HG02798 (cell line): ENCODE measurements at regions not wholly inside any gene's neighbourhood (a gene's known extent, or its start where the extent isn't known, plus 50 kb on each side); places are given as distances from the start of the nearest gene placed in this dataset.
"Not testable (repeated sequence)": the region's sequence is repeated elsewhere in the genome, so short reads cannot be mapped to it uniquely, and the experiment has no call there.

ENCODE experiments used
- ATAC-seq: cut with Tn5 transposase; IDR thresholded peaks from one replicate; pipeline ENCODE4 v1.9.1; 2021; ENCODE audit warnings: mild to moderate bottlenecking; ENCODE audit not compliant: unreplicated experiment, poor library complexity

DNA sequence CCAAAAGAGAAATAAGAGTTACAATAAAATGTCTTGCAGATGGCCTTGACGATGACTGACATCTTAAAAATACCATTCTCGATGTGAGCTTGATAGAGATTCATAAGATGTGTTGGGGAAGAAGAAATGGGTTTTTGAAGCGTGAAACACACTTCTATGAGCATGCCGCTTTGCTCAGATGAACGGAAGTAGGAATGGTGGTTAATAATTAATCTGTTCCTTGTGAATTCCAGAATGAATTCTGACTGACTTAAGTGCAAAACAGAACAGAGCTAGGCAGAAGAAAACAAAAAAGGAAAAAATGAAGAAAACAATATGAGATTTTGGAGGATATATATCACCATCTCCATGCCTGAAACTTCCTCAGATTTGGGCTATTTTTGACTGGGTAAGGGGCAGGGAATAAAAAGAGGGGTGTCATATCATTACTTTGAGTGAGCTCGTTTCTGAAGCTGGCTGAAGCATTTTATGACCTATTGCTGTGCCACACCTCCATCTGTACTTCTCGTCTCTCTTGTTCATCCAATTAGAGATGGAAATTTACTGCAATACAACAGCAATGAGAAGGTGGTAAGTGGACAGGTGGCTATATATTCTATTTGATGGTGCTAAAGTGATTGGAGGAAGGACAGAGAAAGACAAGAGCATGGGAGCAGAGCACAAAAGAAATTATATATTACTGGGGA is 1152.0 kb upstream of the CDH8 start:
- ATAC-seq, result no peak

DNA sequence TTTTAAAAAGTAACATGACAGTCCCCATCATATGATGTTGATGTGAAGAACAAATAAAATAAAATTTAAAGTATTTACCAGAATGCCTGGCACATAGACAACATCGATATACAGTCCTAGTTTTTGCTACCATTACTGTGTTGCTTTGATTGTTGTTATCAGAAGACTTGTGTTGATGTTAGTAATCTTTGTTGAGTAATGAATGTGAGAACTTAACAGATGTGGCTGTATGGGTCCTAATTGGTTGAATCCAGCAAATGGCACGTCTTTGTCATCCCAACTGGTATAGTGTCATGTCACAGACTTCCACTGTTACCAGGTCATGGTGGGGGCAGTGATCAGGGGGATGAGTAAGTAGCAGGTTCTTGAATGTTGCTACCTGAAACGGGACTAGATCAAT is 1151.4 kb upstream of the CDH8 start:
- ATAC-seq, result no peak

DNA sequence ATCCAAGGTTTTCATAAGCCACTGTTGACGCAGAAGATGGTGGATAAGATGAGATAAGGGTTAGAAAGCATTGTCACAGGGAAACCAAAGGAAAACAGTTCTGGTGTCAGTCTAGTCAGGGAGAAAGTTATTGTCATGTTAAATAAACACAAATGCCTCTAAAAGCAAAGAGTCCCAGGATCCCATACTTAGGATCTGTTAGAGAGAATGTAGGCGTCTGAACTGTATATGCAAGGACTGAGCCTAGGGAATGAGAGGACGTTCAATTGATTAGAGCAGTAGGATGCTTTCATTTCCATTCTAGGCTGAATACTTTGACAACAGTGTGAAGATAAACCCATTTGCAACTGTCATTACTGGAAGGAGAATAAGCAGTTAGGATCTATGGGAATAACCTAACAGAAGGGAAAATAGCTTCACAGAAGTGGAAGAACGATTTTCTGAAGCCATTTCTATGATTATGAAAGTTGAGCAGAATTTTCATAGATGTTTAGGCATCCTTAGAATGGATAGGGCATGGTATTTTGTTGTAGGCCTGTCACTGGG is 1149.1 kb upstream of the CDH8 start:
- ATAC-seq, result no peak

DNA sequence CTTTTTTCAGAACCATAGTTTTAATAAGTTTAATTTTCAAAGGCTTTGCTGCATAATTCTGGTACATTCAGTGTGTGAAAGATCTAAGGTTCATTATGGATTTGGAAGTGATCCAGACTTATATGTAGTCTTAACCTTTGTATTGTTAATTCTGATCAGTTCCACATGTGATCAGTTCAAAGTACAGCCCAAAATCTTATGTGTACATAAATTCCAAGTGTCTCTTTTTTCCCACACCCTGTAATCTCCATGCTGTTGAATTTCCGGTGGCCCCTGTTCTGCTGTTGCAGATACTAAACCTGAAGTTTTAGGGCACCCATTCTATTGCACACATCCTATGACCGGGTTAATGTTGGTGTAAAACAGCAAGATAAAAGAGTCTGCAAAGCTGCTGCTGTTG is 1147.5 kb upstream of the CDH8 start:
- ATAC-seq, result no peak

DNA sequence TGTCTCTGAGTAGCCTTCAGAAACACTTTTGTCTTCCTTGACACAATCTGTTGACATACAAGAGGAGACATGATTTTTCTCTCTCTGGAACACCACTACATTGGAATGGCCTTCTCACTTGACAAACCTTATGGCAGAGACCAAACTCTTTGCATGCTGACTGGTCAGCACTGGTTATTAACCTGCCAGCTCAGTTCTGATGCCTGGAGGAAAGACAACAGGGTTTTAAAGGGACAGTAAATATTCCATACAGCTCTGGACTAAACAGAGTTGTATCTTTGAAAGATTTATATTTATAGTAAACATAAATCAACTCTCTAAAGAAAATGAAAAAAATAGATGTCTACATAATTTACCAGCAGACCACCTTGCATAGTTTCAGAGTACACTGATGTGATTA is 1139.1 kb upstream of the CDH8 start:
- no peak for ATAC-seq

DNA sequence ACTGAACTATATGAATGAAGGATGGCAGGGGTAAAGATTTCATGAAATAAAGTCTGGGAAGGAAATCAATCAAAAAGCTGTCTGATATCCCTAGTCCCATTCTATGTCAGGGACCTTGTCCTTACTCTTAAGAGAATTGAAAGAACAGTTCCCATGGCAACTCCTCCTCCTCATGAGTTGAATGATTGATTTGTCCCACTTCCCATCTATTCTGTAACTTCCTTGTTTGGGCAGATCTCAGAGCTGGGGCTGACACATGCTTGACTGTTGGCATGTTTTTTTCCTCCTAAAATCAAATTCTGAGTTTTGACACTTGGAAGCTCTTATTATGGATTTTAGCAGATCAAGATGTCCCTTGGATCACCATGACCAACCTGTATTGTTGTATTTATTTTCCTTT is 1138.6 kb upstream of the CDH8 start:
- ATAC-seq, result no peak

DNA sequence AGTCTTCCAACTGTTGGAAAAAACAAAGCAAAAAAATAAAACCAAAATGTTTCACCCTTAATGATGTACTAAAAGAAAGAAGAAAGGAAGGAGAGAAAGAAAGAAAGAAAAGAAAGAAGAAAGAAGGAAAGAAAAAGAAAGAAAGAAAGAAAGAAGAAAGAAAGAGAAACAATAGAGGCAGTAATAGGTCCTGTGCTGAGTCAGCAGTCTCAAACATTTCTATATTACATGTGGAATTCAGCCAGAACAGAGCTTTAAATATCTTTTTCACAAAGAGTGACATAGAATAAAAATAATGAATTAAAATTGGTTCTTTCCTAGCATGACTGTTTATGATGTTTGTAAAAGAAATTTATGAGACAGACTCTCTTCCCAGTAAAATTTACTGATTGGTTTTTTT is 1135.3 kb upstream of the CDH8 start:
- ATAC-seq, result no peak

DNA sequence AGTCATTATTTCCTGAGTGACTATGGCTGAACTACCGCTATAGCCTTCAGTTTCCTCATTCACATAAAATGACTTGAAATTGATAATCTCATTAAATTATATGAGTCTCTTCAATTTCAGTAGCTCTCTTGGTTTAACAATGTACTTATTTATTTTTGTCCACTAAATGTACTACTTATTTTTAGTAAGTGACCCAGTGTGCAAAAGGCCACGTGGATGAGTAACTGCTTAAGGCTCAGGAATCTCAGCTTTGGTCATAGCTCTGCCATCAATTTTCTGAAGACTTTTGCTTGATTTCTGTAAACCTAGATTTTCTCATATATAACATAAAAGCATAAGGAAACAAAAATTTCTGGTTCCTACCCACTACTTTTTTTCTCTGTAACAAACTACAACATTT is 1132.9 kb upstream of the CDH8 start:
- ATAC-seq, result no peak

DNA sequence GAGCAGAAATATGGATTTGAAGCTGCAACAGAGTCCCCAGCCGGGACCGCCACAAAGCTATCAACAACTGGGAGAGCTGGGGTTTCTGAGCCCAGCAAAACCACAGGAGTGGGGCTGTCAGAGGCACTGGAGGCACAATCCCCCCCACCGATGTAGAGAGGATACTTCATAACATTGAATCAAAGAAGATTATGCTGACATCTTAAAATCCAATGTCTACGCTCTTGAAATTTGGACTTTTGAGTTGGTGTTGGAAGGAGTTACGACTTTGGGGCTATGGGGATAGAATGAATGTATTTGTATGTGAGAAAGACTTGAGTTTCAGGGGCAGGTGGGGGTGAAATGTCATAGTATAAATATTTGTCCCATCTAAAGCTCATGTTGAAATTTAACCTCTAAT is 1121.6 kb upstream of the CDH8 start:
- no peak for ATAC-seq

DNA sequence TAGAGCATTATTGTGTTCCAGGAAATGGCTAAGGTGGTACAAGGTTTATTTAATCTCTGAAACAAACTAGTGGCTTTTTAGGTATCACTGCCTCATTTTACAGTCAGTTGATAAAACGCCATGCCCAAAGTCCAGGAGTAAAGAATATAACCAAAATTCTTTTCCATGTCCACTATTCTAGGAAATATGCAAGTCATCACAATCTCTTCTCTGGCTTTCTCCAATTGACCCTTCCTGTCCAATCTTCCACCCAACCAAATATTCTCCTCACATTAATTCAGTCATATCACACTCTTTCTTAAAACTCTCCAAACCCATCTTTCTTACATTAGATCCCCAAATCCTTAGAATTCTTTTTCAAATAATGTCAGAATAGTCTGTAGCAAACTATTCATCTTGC is 1110.0 kb upstream of the CDH8 start:
- ATAC-seq, result no peak

DNA sequence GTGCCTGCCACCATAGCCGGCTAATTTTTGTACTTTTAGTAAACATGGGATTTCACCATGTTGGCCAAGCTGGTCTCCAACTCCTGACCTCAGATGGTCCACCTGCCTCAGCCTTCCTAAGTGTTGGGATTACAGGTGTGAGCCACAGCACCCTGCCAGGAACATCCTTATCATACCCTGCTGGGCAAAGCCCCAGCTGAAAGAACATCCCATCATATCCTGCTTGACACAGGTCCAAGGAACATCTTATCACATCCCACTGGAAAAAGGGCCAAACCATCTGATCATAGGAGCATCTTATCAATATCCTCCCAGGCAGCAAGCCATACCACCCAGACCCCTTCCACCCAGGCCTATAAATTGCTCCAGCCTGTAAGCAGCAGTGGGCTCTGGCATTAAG is 1109.2 kb upstream of the CDH8 start:
- ATAC-seq, result no peak

DNA sequence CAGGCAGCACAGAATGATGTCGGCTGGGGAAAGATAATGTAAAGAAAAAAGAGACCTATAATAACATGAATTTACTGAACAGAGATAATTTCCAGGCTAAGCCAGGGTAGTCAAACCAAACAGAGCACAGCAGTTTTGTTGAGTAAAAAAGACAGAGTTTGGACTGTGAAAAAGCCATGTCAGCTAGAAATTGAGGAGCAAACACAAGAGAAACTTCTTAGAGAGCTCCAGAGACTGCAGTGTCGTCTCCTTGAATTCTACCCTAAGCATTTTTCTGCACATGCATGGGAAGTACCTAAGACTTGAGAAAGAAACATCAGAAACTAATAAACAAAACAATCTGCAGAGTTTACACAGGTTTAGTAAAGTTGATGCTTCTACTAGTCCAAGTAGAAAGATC is 1098.8 kb upstream of the CDH8 start:
- no peak for ATAC-seq

DNA sequence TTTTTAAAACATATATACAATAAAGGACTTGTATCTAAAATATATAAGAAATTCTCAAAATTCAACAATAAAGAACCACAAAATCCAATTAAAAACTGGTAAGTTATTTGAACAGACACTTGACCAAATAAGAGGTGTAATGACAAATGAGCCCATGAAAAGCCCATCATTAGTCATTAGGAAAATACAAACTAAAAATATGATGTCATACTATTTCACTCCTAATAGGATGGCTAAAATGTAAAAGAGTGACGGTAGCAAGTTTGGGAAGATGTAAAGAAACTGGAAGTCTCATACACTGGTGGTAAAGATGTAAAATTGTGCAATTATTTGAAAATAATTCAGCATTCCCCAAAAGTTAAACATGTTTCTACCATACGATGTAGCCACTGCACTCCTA is 1095.3 kb upstream of the CDH8 start:
- ATAC-seq, result no peak

DNA sequence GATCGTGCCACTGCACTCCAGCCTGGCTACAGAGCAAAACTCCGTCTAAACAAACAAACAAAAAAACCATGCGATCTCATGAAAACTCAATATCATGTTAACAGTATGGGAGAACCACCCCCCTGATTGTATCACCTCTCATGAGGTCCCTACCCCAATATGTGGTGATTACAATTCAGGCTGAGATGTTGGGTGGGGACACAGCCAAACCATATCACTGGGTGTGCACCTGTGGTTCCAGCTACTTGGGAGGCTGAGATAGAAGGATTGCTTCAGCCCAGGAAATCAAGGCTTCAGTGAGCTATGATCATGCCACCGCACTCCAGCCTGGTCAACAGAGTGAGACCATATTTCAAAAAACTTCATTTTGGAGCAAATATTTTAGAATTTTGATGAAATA is 1094.7 kb upstream of the CDH8 start:
- no peak for ATAC-seq

DNA sequence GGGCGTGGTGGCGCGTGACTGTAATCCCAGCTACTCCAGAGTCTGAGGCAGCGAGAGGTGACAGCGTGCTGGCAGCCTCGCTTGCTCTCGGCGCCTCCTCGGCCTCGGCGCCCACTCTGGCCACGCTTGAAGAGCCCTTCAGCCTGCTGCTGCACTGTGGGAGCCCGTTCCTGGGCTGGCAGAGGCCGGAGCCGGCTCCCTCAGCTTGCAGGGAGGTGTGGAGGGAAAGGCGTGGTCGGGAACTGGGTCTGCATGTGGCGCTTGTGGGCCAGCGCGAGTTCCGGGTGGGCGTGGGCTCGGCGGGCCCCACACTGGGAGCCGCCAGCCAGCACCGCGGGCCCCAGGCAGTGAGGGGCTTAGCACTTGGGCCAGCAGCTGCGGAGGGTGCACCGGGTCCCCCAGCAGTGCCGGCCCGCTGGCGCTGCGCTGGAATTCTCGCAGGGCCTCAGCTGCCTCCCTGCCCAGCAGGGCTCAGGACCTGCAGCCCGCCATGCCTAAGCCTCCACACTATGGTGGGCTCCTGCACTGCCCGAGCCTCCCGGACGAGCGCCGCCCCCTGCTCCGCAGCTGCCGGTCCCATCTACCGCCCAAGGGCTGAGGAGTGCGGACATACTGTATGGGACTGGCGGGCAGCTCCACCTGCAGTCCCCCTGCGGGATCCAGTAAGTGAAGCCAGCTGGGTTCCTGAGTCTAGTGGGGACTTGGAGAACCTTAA is 1093.3 kb upstream of the CDH8 start:
- no peak for ATAC-seq

DNA sequence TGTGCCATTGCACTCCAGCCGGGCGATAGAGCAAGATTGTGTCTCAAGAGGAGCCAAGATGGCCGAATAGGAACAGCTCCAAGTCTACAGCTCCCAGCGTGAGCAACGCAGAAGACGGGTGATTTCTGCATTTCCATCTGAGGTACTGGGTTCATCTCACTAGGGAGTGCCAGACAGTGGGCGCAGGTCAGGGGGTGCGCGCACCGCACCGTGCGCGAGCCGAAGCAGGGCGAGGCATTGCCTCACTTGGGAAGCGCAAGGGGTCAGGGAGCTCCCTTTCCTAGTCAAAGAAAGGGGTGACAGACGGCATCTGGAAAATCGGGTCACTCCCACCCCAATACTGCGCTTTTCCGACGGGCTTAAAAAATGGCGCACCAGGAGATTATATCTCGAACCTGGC is 1083.7 kb upstream of the CDH8 start:
- not testable (repeated sequence) for ATAC-seq

DNA sequence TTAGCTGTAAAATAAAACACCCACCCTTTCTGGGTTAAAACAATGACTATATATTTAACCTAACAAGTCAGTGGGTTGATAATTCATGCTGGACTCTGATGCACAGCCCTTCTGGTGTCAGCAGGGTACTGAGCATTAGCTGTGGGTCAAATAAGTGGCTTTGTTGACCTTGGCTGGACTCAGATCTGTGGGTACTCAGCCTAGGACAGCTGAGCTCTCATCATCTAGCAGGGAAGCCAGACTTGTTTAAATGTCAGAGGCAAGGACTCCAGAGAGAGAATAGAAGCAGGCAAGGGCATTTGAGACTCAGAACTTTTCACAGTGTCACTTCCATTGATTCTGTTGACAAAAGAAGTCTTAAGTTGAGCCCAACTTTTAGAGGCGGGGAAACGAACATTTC is 1063.8 kb upstream of the CDH8 start:
- ATAC-seq, result no peak

DNA sequence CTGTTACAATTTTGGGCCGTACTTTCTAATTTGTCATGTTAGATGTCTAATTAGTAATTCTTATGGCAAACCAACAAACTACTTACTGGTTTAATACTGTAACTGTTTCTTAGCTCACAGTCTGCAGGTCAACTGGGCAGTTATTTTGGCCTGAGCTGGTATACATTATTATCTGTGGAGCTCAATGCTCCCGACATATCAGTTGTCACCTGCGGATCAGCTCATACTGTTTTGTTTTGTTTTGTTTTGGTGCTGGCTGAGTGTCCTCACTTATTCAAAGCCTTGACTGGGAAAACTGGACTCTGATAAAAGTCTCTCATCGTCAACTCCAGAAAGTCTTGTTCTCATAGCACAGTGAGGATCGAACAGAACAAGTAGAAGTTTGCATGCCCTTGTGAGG is 1060.6 kb upstream of the CDH8 start:
- no peak for ATAC-seq

DNA sequence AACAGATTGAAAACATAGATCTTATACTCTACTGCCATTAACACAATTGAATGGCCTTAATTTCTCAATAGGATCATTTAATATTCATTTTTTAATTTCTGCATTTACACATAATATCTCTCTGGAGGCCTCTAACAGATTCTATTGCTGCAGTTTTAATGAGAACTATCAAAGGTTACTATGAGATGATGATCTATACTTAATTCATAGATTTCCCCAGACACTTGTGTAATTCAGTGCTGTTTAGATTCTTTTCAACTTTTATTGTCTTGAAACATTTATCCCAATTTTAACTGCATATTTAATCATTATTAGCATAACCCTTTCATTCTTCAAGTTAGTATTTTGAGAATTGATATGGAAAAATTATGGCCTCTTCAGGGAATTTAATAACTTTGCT is 1056.5 kb upstream of the CDH8 start:
- no peak for ATAC-seq

DNA sequence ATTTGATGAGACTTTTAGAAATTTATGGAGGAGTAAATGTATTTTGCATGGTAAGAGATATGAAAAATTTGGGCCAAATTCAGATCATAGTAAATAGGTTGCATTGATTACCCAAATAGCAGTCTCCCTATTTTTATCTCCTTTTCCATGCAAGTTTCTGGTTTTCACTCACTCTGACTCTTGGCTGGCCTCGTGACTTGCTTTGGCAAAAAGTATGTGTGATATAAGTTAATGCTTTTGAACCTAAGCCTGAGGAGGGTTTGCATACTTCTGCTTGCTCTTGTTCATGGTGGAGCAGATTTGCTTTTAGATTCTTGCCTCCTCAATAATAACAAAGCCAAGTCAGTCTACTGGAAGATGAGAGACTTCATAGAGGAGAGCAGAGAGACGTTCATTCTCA is 1045.9 kb upstream of the CDH8 start:
- no peak for ATAC-seq

DNA sequence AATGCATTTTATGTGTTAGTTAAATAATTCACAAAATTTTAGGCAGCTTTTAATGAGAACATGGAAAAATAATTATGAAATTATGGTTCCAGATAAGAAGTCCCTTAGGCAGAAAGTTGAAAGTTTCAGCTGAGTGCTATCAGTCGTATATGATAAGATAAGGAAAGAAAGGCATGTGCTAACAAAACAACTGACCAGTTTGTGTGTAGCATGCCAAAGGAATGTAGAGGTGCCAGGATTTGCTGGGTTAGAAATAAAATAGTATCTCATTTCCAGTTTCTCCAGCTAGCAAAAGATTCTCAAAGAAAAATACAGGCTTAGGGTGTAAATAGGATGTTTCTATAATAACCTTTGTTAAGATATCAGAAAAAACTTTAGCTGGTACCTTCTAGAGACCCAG is 1044.5 kb upstream of the CDH8 start:
- no peak for ATAC-seq

DNA sequence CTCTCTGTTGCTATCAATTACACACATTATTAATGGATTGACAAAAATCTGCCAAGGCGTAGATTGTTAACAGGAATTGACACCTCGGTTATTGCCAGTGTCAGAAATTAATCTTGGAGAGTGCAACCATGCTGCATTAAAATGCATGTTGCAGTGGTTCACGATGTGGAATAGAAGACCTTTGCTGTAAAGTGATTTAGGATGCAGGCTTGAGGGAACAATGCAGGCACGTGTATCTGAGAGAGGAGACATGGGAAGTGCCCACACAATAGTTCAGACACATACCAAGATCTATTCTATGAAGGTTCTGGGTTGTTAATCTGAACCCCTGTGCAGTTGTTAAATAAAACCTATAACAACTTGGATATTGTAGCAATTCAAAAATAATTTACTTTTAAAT is 1032.8 kb upstream of the CDH8 start:
- no peak for ATAC-seq
